HEK293T (cell line): ENCODE measurements at regions not wholly inside any gene's neighbourhood (a gene's known extent, or its start where the extent isn't known, plus 50 kb on each side); places are given as distances from the start of the nearest gene placed in this dataset.

Experiments used
- BHLHE40 ChIP-seq: fragments of 450-650 bp; IDR thresholded peaks from 2 replicates; pipeline ENCODE4 v1.6.1; 2016; ENCODE audit warnings: mild to moderate bottlenecking, moderate library complexity, borderline replicate concordance
- FOXA1 ChIP-seq: fragments of 450-650 bp; IDR thresholded peaks from 2 replicates; pipeline ENCODE4 v1.6.1; 2016; ENCODE audit warnings: mild to moderate bottlenecking
- FOXM1 ChIP-seq: fragments of 450-650 bp; IDR thresholded peaks from 2 replicates; pipeline ENCODE4 v1.6.1; 2017; ENCODE audit warnings: mild to moderate bottlenecking, borderline replicate concordance
- NFRKB ChIP-seq: fragments of 450-650 bp; IDR thresholded peaks from 2 replicates; pipeline ENCODE4 v1.6.1; 2016; ENCODE audit warnings: mild to moderate bottlenecking, moderate library complexity
- SP1 ChIP-seq: fragments of 450-650 bp; IDR thresholded peaks from 2 replicates; pipeline ENCODE4 v1.6.1; 2017

GRCh38 chr22:46026899-46027210, 49.9 kb upstream of the WNT7B start:
- TF ChIP-seq FOXA1 (no peak), NFRKB (no peak), BHLHE40 (no peak), FOXM1 (no peak), SP1 (no peak)
